K562 (cell line): ENCODE measurements at regions not wholly inside any gene's neighbourhood (a gene's known extent, or its start where the extent isn't known, plus 50 kb on each side); places are given as distances from the start of the nearest gene placed in this dataset.
"Not testable (repeated sequence)": the region's sequence is repeated elsewhere in the genome, so short reads cannot be mapped to it uniquely, and the experiment has no call there.

Source experiments
- ATAC-seq: fragments of 200-7000 bp; cut with Tn5 transposase; 3 replicates; pipeline ENCODE4 v1.9.1; 2020; ENCODE audit warnings: moderate library complexity
- BruUV-seq: library from RNA; stranded (reverse); fragments of 400-500 nt; replicated peaks from 2 replicates; lab custom pipeline; 2021; lab: Mats Ljungman, UMichigan
- CTCF ChIA-PET: fragments of 300-600 bp; formaldehyde crosslinking; extraction: SDS; loops from one replicate; lab custom pipeline; 2021; ENCODE audit warnings: low intra/inter-chr PET ratio; lab: Yijun Ruan, JAX
- POLR2A ChIA-PET: fragments of 300-600, 350-650 bp; sonication (Branson Sonifier 250); formaldehyde crosslinking; extraction: SDS; loops from one replicate; lab custom pipeline; 2021; ENCODE audit warnings: antibody characterized with exemption, inconsistent platforms; lab: Yijun Ruan, JAX
- DNase-seq, 4 experiments: peaks; one replicate each; pipeline versions ENCODE4 v3.0.0 to v3.0.0-alpha.2; 2011 to 2018; ENCODE audit warnings: low spot score in 3 of 4, mixed read lengths in 3 of 4; ENCODE audit errors: extremely low read depth in 1 of 4
- FAIRE-seq: peaks from 2 replicates; lab custom pipeline; 2011; peaks lifted over from hg19 to GRCh38; lab: Jason Lieb, UNC
- H2AFZ ChIP-seq: 2 replicates; pipeline ENCODE4 v1.6.0; 2011; ENCODE audit warnings: low read depth, low read length, control low read depth, inconsistent platforms
- H3K27ac ChIP-seq: fragments of 200-600 bp; 3 replicates; pipeline ENCODE4 v1.8.0; 2011; ENCODE audit warnings: low read depth, mild to moderate bottlenecking, control low read depth, inconsistent platforms, low read length, moderate library complexity, mixed read lengths; ENCODE audit errors: extremely low read depth
- H3K27me3 ChIP-seq, 2 experiments: fragments of 300-600 bp in 1 of 2; 2 replicates in 1 of 2; 3 replicates in 1 of 2; pipeline versions ENCODE4 v1.6.0 to v1.8.0; 2011; ENCODE audit warnings: inconsistent platforms in 2 of 2, low read length in 2 of 2, mild to moderate bottlenecking in 1 of 2, mixed read lengths in 1 of 2, moderate library complexity in 1 of 2; ENCODE audit not compliant: control insufficient read depth in 2 of 2, insufficient read depth in 2 of 2
- H3K36me3 ChIP-seq: fragments of 300-600 bp; 3 replicates; pipeline ENCODE4 v1.8.0; 2011; ENCODE audit warnings: mild to moderate bottlenecking, low read length, inconsistent platforms; ENCODE audit not compliant: control insufficient read depth, insufficient read depth
- H3K4me1 ChIP-seq, 2 experiments: fragments of 200-600 bp in 1 of 2; replicated peaks in 1 of 2; 2 replicates in 1 of 2; 3 replicates in 1 of 2; pipeline versions ENCODE4 v1.5.1 to v1.8.0; 2011; ENCODE audit warnings: inconsistent platforms in 2 of 2, low read length in 2 of 2, mild to moderate bottlenecking in 1 of 2, mixed read lengths in 1 of 2, moderate library complexity in 1 of 2; ENCODE audit not compliant: control insufficient read depth in 2 of 2, insufficient read depth in 2 of 2
- H3K4me2 ChIP-seq: 2 replicates; pipeline ENCODE4 v1.6.1; 2011; ENCODE audit warnings: low read length, control low read depth, inconsistent platforms, mixed read lengths; ENCODE audit not compliant: insufficient read depth
- H3K4me3 ChIP-seq: fragments of 200-600 bp; sonication (generic), shearing (Covaris generic); 2 replicates; pipeline ENCODE4 v1.5.1; 2016; ENCODE audit warnings: control low read depth, inconsistent platforms
- H3K79me2 ChIP-seq: fragments of 200-600 bp; 3 replicates; pipeline ENCODE4 v1.8.0; 2011; ENCODE audit warnings: low read length, inconsistent platforms; ENCODE audit not compliant: control insufficient read depth, insufficient read depth
- H3K9ac ChIP-seq, 2 experiments: 2 replicates each; pipeline versions ENCODE4 v1.6.0 to v1.6.1; 2011; ENCODE audit warnings: low read depth in 2 of 2, low read length in 2 of 2, control low read depth in 1 of 2, inconsistent platforms in 1 of 2, mild to moderate bottlenecking in 1 of 2, mixed read lengths in 1 of 2; ENCODE audit not compliant: insufficient read depth in 1 of 2
- H3K9me1 ChIP-seq: one replicate; pipeline ENCODE4 v1.6.0; 2011; ENCODE audit warnings: inconsistent platforms, mild to moderate bottlenecking, low read length, moderate library complexity; ENCODE audit not compliant: control insufficient read depth, insufficient read depth
- H3K9me3 ChIP-seq: replicated peaks from 2 replicates; pipeline ENCODE4 v1.5.1; 2011; ENCODE audit warnings: low read depth, low read length, inconsistent platforms; ENCODE audit not compliant: control insufficient read depth, insufficient read depth
- H4K20me1 ChIP-seq: replicated peaks from 2 replicates; pipeline ENCODE4 v1.6.1; 2011; ENCODE audit warnings: low read length, inconsistent platforms, mixed read lengths; ENCODE audit not compliant: control insufficient read depth, insufficient read depth
- WGBS: fragments of 100-300 bp; shearing (Covaris generic); methylation state at CpG from one replicate; pipeline ENCODE4 v1.1.6; 2016; ENCODE audit warnings: low coverage, mixed read lengths; ENCODE audit not compliant: insufficient coverage; ENCODE audit errors: missing lambda C conversion rate; 5-methylcytosine and 5-hydroxymethylcytosine counted together
- in situ Hi-C: fragments of 300-500 bp; cut with MboI; formaldehyde crosslinking; loops from 4 replicates; pipeline ENCODE4 v1.15.0; 2018; ENCODE audit warnings: inconsistent platforms, mixed read lengths
- intact Hi-C: fragments of 100-400 bp; cut with micrococcal nuclease; formaldehyde crosslinking; loops from 2 replicates; pipeline ENCODE4 v1.14.2; 2022

DNA sequence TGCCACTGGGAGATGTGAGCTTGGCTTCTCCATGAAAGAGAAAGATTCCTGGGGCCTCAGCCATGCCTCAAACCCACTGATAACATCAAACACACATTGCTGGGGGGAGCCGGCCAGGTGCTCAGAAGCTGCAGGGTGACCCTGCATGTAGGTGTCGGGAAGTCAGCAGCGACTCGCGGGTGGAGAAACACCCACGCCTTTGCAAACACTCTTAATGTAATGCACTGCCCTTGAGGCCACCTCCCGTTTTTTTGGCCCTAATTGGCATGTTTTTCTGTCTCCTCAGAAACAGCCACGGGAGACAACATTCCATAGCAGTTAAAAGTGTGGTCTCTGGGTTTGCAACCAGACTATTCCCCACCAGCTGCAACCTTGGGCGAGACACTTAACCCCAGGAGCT is 119.7 kb downstream of the NPIPA8 start:
- H3K36me3 ChIP-seq, ATAC-seq, H3K79me2 ChIP-seq, H3K9ac ChIP-seq, H3K9me3 ChIP-seq, H2AFZ ChIP-seq, BruUV-seq, H3K4me3 ChIP-seq, intact Hi-C loops, H3K27ac ChIP-seq, H4K20me1 ChIP-seq, H3K9me1 ChIP-seq, CTCF ChIA-PET, FAIRE-seq, H3K4me2 ChIP-seq, in situ Hi-C loops, H3K27me3 ChIP-seq, H3K4me1 ChIP-seq, POLR2A ChIA-PET: not testable (repeated sequence)
- DNase-seq: peak in 1 of 4 experiments; percentile 1
- WGBS: 7% methylated on average over 7 of the region's 9 CpGs

DNA sequence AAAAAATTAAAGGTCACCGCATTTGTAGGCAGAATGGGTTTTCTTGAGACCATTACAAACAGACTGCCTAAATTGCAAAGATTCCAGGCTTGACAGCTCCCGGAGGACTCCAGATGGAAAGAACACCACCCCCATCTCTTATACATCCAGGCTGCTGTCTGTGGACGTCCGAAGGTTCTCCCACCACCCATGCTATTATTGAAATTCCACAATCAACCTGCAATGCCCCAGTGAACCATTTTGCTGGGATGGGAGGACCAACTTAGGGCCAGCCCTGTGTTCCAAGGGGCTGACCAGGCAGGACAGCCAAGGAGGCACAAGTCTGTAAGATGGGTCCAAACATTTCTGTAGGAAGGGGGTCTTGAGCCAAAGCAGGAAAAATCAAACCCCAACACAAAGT is 122.7 kb downstream of the NPIPA8 start:
- H3K4me2 ChIP-seq, CTCF ChIA-PET, H3K4me3 ChIP-seq, H4K20me1 ChIP-seq, H3K9ac ChIP-seq, H3K27ac ChIP-seq, H2AFZ ChIP-seq, POLR2A ChIA-PET, H3K27me3 ChIP-seq, H3K4me1 ChIP-seq, H3K9me3 ChIP-seq, H3K9me1 ChIP-seq, FAIRE-seq, intact Hi-C loops, ATAC-seq, in situ Hi-C loops, H3K36me3 ChIP-seq: not testable (repeated sequence)
- peaks cover 28% of the 10 kb centered on the region for H3K79me2 ChIP-seq
- 36% methylated on average over 4 of the region's 4 CpGs for WGBS
- DNase-seq: peak in 2 of 4 experiments; percentile 2 to 5
- TSS peak; percentile 90 for BruUV-seq
